Glutamatergic neuron (in vitro differentiated cells): ENCODE measurements at regions not wholly inside any gene's neighbourhood (a gene's known extent, or its start where the extent isn't known, plus 50 kb on each side); places are given as distances from the start of the nearest gene placed in this dataset.

Experiments
- DNase-seq: peaks from one replicate; pipeline ENCODE4 v3.0.0; 2022
- H3K27ac Mint-ChIP-seq: one replicate; pipeline ENCODE4 v1.8.0; 2020; ENCODE audit warnings: mild to moderate bottlenecking, mixed read lengths, inconsistent platforms; ENCODE audit not compliant: unreplicated experiment
- H3K27me3 Mint-ChIP-seq: one replicate; pipeline ENCODE4 v1.8.0; 2020; ENCODE audit warnings: mild to moderate bottlenecking, moderate library complexity, mixed read lengths, inconsistent platforms; ENCODE audit not compliant: unreplicated experiment
- H3K36me3 Mint-ChIP-seq: one replicate; pipeline ENCODE4 v1.8.0; 2020; ENCODE audit warnings: mild to moderate bottlenecking, mixed read lengths, inconsistent platforms; ENCODE audit not compliant: unreplicated experiment
- H3K4me1 Mint-ChIP-seq: one replicate; pipeline ENCODE4 v1.8.0; 2020; ENCODE audit warnings: mild to moderate bottlenecking, low read depth, mixed read lengths, inconsistent platforms; ENCODE audit not compliant: unreplicated experiment
- H3K4me3 Mint-ChIP-seq: one replicate; pipeline ENCODE4 v1.8.0; 2020; ENCODE audit warnings: mild to moderate bottlenecking, mixed read lengths, inconsistent platforms; ENCODE audit not compliant: unreplicated experiment
- H3K9me3 Mint-ChIP-seq: one replicate; pipeline ENCODE4 v1.8.0; 2020; ENCODE audit warnings: mild to moderate bottlenecking, moderate library complexity, mixed read lengths, inconsistent platforms; ENCODE audit not compliant: unreplicated experiment
- CTCF ChIP-seq: fragments of 200-600 bp; sonication (generic); IDR thresholded peaks from one replicate; pipeline ENCODE4 v1.5.0; 2021; ENCODE audit not compliant: partially characterized antibody, unreplicated experiment

- no peak overlapping the region for H3K27ac Mint-ChIP-seq
- H3K9me3 Mint-ChIP-seq = peaks cover 3% of the 10 kb centered on the region
- no peak overlapping the region for H3K4me3 Mint-ChIP-seq
- peaks cover 6% of the 10 kb centered on the region for H3K36me3 Mint-ChIP-seq
- TF ChIP-seq CTCF = no peak
- peaks cover 3% of the 10 kb centered on the region for H3K27me3 Mint-ChIP-seq
- H3K4me1 Mint-ChIP-seq = peaks cover 13% of the 10 kb centered on the region
- DNase-seq = no peak
Measured at GRCh38 chr12:71295953-71296352, 138.2 kb upstream of the TSPAN8 start.

- Mint-ChIP-seq H3K4me1 (peaks cover 10% of the 10 kb centered on the region), H3K36me3 (peaks cover 6% of the 10 kb centered on the region), H3K4me3 (no peak overlapping the region), H3K27ac (no peak overlapping the region), H3K27me3 (peaks cover 3% of the 10 kb centered on the region), H3K9me3 (peaks cover 6% of the 10 kb centered on the region)
- DNase-seq = no peak
- no peak for TF ChIP-seq CTCF
Measured at GRCh38 chr12:71291746-71292145, 133.9 kb upstream of the TSPAN8 start.

GRCh38 chr12:71283883-71284282 lies 126.1 kb upstream of the TSPAN8 start:
- H3K9me3 Mint-ChIP-seq = no peaks in the 10 kb centered on the region
- TF ChIP-seq CTCF = no peak
- DNase-seq = no peak

GRCh38 chr12:71282925-71283324 lies 125.1 kb upstream of the TSPAN8 start:
- H3K9me3 Mint-ChIP-seq = no peaks in the 10 kb centered on the region
- no peaks in the 10 kb centered on the region for H3K27me3 Mint-ChIP-seq
- H3K36me3 Mint-ChIP-seq = no peaks in the 10 kb centered on the region
- H3K4me3 Mint-ChIP-seq = no peak overlapping the region
- H3K4me1 Mint-ChIP-seq = no peaks in the 10 kb centered on the region
- DNase-seq = no peak
- no peak for TF ChIP-seq CTCF
- no peak overlapping the region for H3K27ac Mint-ChIP-seq

More at GRCh38 chr12:71283883-71284282, 126.1 kb upstream of the TSPAN8 start:
- H3K27ac Mint-ChIP-seq = no peak overlapping the region
- no peaks in the 10 kb centered on the region for H3K36me3 Mint-ChIP-seq
- H3K27me3 Mint-ChIP-seq = no peaks in the 10 kb centered on the region
- H3K4me1 Mint-ChIP-seq = no peaks in the 10 kb centered on the region
- H3K4me3 Mint-ChIP-seq = no peak overlapping the region

GRCh38 chr12:71282020-71282419 lies 124.2 kb upstream of the TSPAN8 start:
- no peak for TF ChIP-seq CTCF
- H3K27me3 Mint-ChIP-seq = no peaks in the 10 kb centered on the region
- H3K36me3 Mint-ChIP-seq = no peaks in the 10 kb centered on the region
- no peak overlapping the region for H3K4me3 Mint-ChIP-seq
- DNase-seq = no peak
- H3K9me3 Mint-ChIP-seq = no peaks in the 10 kb centered on the region
- H3K27ac Mint-ChIP-seq = no peak overlapping the region
- H3K4me1 Mint-ChIP-seq = no peaks in the 10 kb centered on the region
